GM12874 (cell line): ENCODE measurements at regions not wholly inside any gene's neighbourhood (a gene's known extent, or its start where the extent isn't known, plus 50 kb on each side); places are given as distances from the start of the nearest gene placed in this dataset.

Experiments
- CTCF ChIP-seq: IDR thresholded peaks from 2 replicates; pipeline ENCODE4 v1.5.1; 2011; ENCODE audit warnings: low read depth, mild to moderate bottlenecking, control low read depth, low read length, moderate library complexity; ENCODE audit not compliant: insufficient read depth

DNA sequence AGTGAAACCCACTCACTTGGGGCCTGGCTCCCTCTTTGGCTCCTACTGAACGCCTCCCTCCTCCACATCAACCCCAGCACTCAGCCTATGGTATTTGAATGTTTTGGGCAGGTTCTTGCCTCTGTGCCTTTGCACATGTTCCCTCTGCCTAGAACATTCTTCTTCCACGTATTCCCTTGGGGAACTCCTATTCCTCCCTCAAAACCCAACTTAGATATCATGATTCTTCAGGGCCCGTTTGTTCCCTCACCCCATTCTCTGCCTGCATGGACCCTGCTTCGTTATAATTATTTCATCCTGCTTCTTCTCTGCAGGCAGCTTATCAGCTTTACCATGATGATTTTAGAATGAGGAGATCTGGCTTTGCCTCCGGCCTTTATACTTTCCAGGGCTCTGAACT, 215.0 kb upstream of the IER5L start:
- no peak for TF ChIP-seq CTCF

DNA sequence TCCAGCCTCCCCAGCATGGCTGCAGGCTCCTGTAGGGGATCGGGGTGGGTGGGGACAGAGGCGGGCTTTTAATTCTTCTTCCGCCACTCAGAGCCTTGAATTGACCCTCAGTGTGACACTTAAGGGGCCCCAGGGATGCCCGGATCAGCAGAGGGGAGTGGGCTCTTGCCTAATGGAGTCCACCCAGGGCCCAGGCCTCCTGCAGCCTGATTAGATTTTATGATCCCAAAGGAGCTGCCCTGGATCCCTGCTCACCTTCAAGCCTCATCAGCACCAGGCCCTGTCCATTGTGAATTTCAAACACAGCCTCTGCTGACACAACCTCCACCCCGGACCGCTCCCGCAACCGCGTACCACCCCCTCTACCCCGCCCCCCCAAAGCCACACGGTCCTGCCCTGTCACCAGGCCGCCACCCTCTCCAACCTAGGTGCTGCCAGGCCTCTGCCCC, 214.1 kb upstream of the IER5L start:
- no peak for TF ChIP-seq CTCF

DNA sequence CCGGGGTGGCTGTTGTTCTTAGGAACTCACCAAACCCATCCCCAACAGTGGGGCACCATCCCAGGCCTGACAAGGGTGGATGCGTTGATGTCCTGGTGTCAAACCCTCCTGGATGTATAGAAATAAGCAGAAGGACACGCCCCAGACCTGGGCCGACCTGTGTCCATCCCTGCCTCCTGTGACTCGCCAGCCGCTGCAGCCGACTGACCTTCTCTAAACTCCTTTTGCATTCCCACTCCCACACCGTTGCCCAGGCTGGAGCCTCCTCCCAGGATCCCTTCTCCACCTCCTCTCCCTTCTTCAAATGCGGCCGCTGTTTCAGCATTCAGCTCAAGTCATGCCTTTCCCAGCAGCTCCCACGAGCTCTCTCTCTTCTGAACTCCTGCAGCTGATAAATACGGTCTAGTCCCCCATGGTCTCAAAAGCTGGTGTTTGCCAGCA, 213.2 kb upstream of the IER5L start:
- TF ChIP-seq CTCF: no peak

- TF ChIP-seq CTCF: no peak
Observed at GRCh38 chr9:129390541-129390940, 212.5 kb upstream of the IER5L start.

GRCh38 chr9:129387822-129388221, 209.8 kb upstream of the IER5L start:
- TF ChIP-seq CTCF: no peak

GRCh38 chr9:129386812-129387177, 208.7 kb upstream of the IER5L start:
- no peak for TF ChIP-seq CTCF

GRCh38 chr9:129385211-129385934, 207.3 kb upstream of the IER5L start:
- no peak for TF ChIP-seq CTCF
